ENCODE measurements at regions not wholly inside any gene's neighbourhood (a gene's known extent, or its start where the extent isn't known, plus 50 kb on each side); places are given as distances from the start of the nearest gene placed in this dataset.

- TF ChIP-seq CTCF (IDR thresholded peaks at IDR 0.05; ENCODE audit: borderline replicate concordance, extremely low read depth, low read length, poor library complexity, severe bottlenecking): no peak
- TF ChIP-seq EZH2 (IDR thresholded peaks at IDR 0.05; ENCODE audit: borderline replicate concordance, low read depth, low read length, severe bottlenecking): no peak
Observed at GRCh38 chr14:73783107-73783727, 68.4 kb upstream of the PTGR2 start.
